ENCODE measurements at regions not wholly inside any gene's neighbourhood (a gene's known extent, or its start where the extent isn't known, plus 50 kb on each side); places are given as distances from the start of the nearest gene placed in this dataset.

DNA sequence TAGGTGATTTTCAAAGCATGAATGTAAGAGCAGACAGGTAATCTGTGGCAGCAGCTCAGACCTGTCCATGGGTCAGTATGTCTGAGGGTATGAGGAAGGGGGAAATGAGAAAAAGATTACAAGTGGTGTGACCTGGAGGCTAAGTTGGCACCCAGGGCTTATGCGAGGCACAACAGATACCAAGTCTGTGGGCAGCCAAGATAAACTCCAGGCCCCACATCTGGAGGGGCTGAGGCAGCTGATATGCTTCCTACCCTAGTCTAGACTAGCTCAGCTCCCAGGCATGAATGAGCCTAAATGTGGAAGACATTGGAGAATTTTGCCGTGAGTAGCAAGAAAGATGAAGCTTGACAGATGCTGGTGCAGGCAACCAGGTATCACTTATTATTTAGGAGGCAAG lies 151.7 kb downstream of the PIK3R1 start:
- in situ Hi-C loops (cut with HindIII; ENCODE audit: extremely low pct_ligation_motif_present, low pct_unique_long_range_greater_than_20kb) (no loop called here), intact Hi-C loops (cut with micrococcal nuclease; ENCODE audit: unreplicated experiment) (no loop called here)
- H3K27me3 ChIP-seq (ENCODE audit: control insufficient read depth in 1 of 2, insufficient read depth in 2 of 2, low read length in 2 of 2), result peaks cover 0 to 18% of the 10 kb centered on the region in 2 experiments; a peak in 1 of 5 replicates
- no peaks in the 10 kb centered on the region for H3K36me3 ChIP-seq (replicated peaks in 1 of 2; ENCODE audit: control insufficient read depth in 1 of 2, insufficient read depth in 2 of 2, low read length in 2 of 2)
- no peak overlapping the region for H3K4me2 ChIP-seq (ENCODE audit: low read depth, low read length)
- H3K9me3 ChIP-seq (ENCODE audit: low read length), result no peaks in the 10 kb centered on the region
- WGBS (ENCODE audit: low lambda C conversion rate), result 39% methylated on average over 2 of the region's 2 CpGs
- no peak overlapping the region for H3K9ac ChIP-seq (ENCODE audit: insufficient read depth, low read depth, low read length)
- ChIA-PET POLR2A (no interaction called here), CTCF (ENCODE audit: low intra/inter-chr PET ratio, low total read pairs) (no interaction called here)
- no peaks in the 10 kb centered on the region for H3K79me2 ChIP-seq (ENCODE audit: insufficient read depth, low read length)
- TF ChIP-seq TAF15 (IDR thresholded peaks at IDR 0.05; ENCODE audit: low read depth, low read length, poor library complexity, severe bottlenecking) (no peak), ZNF577 (CRISPR knock-in tag; IDR thresholded peaks at IDR 0.05; ENCODE audit: borderline replicate concordance, low read depth) (no peak), ZHX1 (CRISPR knock-in tag; IDR thresholded peaks at IDR 0.05; ENCODE audit: low read depth) (no peak), RAD21 (CRISPR knock-in tag; IDR thresholded peaks at IDR 0.05) (no peak), EEA1 (CRISPR knock-in tag; IDR thresholded peaks at IDR 0.05; ENCODE audit: borderline replicate concordance) (no peak), SMYD3 (CRISPR knock-in tag; IDR thresholded peaks at IDR 0.05) (no peak), ZSCAN9 (CRISPR knock-in tag; IDR thresholded peaks at IDR 0.05; ENCODE audit: borderline replicate concordance) (no peak)
- DNase-seq (ENCODE audit: low spot score), result no peak
- no TSS peak for BruUV-seq (replicated peaks)
- no peak overlapping the region for H2AFZ ChIP-seq (ENCODE audit: low read length)
- no peaks in the 10 kb centered on the region for H4K20me1 ChIP-seq (ENCODE audit: insufficient read depth, low read length)
- ATAC-seq, result no peak
- no peak overlapping the region for H3K4me3 ChIP-seq (replicated peaks in 1 of 3; ENCODE audit: insufficient read depth in 1 of 3, low read depth in 2 of 3, low read length in 3 of 3)
- no peak overlapping the region for H3K27ac ChIP-seq (ENCODE audit: extremely low read length, insufficient read depth, low read length)
- no peak for FAIRE-seq
- H3K4me1 ChIP-seq (ENCODE audit: insufficient read depth, low read length), result no peaks in the 10 kb centered on the region

Data from HepG2 (cell line).